GM21723 (cell line): ENCODE measurements at regions not wholly inside any gene's neighbourhood (a gene's known extent, or its start where the extent isn't known, plus 50 kb on each side); places are given as distances from the start of the nearest gene placed in this dataset.

Source experiments
- ATAC-seq: cut with Tn5 transposase; IDR thresholded peaks from one replicate; pipeline ENCODE4 v1.9.1; 2021; ENCODE audit warnings: mild to moderate bottlenecking, moderate library complexity; ENCODE audit not compliant: unreplicated experiment

DNA sequence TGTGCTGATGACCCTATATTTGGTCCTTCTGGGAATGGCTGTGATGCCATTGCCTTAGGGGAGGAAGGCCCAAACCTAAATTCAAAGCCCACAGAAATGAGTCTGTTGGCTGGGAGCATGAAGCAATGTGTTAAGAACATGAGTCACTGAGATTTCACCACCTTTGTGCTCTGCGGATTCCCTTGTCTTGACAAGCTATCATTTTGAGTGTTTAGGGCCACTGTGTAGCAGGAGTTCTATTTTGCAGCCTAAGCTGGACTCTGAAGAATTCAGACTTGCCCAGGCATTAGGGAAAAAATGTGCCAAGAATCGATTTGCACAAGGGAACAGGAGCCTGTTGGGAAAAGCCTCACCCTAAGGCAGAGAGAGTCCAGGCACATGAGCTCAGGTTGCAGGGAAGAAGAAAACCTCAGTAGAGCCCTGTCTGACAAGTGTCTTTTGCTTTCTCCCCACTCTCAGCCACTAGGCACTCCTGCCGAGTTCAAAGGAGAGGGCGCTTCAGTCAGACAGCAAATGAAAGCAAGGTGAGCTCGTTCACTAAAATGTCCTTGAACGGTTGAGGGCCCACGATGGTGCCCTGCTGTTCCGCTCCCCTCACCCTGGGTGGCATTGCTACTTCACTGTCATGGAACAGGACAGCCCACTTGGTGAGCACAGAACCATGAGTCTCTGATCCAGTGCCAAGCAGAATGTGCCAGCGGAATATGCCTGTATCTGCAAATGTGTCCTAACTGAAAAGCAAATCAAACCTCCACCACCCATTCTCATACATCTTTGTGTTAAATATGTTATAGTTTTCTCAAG is 93.6 kb downstream of the PRLHR start:
- ATAC-seq = no peak

DNA sequence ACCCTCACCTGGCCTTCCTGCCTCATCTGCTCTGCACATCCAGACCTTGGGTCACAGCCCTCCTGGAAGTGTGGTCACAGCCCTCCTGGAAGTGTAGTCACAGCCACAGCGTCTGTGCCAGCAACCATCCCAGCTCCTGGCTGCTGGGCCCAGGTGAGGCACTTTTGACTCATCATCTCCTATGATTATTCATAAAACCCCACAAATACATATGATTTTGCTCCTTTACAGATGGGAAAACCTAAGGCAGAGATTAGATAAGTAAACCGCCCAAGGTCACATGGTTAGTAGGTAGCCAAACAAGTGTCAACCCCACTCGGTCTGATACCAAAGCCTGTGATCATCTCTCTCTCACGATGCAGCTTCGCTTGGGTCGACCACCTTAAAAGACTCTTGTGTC is 94.3 kb downstream of the PRLHR start:
- ATAC-seq = no peak

DNA sequence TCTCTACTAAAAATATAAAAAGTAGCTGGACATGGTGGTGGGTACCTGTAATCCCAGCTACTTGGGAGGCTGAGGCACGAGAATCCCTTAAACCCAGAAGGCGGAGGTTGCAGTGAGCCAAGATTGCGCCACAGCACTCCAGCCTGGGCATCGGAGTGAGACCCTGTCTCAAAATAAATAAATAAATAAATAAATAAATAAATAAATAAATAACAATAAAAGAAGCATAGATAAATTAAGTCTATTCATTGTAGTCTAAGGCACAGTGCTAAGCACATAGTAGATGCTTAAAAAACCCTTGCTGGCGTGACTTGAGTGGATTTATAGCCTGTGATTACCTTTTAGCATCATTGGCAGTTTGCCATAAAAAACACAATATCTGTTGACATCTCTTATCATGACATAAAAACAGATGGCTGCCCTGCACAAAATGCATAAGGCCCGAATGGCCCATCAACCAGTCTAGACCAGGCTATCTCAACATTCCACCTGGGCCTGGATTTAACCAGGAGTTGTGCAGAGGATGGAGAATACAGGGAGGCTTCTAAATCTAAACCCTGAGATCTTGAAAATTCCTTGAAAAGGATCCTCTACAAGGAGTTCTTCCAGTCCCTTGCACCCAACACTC is 94.9 kb downstream of the PRLHR start:
- no peak for ATAC-seq

DNA sequence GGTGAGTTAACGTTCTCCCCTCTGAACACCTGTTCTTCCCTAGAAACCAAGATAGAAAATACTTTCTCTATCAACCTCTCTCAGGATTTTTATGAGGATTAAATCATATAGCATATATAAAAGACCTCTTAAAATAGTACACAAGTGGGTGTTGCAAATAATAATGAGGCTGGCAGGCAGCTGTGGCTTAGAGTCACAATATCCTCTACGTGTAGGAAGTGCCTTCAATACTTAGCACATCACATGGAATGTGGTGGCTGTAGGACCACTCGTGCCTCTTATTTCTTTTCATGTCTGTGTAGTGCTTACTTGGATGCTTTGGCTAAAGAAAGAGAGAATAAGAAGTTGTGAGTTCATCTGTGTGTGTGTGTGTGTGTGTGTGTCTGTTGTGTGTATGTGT is 96.3 kb downstream of the PRLHR start:
- ATAC-seq = no peak

DNA sequence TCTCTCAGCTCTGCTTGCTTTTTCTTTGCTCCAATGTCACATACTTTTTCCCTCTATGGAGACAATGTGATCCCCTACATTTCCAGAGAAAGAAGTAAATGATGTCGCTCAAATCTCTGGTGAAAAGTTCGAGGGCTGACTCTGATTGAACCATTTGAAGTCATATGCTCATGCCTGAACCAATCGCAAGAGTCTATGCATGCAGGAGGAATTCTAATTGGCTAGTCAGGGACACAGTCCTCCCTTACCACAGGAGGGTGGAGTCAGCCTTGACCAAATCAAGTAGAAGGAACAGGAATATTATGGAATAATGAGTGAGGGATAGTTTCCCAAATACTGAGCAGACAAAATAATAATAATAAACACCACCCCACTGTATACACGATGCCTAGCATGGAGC is 96.8 kb downstream of the PRLHR start:
- ATAC-seq = no peak

DNA sequence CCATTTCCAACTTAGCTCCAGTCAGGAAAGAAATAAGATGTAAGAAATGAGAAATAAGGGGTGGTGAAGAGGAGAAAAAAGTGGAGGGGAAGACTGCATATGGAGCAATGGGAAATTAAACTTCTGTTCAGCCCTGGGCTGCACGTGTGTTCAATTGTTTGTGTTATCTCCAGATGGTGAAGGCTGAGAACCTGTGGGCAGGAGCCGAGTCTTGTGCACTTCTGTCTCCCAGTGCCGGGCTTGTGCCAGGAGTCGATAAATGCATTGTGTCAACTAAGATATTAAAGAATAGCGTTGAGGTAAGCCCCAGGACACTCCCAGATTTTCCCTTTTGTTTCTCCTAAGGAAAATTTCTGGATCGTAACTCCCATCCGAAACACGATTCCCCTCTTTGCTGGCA is 98.2 kb downstream of the PRLHR start:
- no peak for ATAC-seq

DNA sequence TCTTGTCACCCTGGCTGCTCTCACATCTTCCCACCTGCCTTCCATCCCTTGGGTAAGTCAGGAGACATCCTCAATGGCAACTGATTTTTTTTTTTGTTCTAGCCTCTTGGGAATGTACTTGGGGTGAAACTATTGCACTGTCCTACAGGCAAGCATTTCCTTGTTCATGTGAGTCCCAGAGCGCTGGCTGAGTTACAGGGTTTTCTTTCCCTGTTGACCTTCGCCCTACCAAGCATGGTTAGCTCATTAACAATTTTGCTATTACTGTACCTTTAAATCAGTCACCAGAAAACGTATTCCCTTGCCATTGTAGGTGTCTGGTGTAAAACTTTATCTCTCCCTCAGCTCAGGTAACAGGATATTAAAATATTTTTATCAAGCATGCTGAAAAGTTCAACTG is 98.9 kb downstream of the PRLHR start:
- ATAC-seq = no peak

DNA sequence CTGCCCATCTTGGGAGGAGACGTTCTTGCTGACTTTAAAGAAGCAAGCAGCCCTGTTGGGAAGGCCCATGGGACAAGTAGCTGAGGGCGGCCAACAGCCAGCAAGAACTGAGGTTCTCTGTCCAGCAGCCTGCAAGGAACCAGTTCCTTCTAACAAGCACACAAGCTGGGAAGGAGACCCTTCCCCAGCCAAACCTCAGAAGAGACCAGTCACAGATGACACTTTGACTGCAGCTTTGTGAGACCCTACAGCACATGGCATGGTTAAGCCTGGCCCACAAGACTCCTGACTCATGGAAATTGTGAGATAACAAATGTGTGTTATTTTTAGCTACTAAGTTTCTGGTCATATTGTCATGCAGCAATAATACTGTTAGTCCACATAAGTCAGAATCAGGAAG is 99.9 kb downstream of the PRLHR start:
- ATAC-seq = no peak

DNA sequence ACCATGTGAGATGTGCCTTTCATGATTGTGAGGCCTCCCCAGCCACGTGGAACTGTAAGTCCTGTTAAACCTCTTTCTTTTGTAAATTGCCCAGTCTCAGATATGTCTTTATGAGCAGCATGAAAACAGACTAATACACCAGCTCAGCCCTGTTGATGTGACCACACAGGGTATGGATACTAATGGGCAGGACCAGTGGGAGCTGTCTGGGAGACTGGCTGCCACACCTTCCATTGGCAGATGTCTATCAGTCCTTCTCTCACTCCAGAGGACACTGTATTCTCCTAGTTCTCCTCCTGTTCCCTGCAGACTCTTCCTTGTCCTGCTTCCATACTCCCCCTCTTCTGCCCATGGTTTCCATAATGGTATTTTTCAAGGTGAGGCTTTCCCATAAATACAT is 104.4 kb downstream of the PRLHR start:
- ATAC-seq = no peak

DNA sequence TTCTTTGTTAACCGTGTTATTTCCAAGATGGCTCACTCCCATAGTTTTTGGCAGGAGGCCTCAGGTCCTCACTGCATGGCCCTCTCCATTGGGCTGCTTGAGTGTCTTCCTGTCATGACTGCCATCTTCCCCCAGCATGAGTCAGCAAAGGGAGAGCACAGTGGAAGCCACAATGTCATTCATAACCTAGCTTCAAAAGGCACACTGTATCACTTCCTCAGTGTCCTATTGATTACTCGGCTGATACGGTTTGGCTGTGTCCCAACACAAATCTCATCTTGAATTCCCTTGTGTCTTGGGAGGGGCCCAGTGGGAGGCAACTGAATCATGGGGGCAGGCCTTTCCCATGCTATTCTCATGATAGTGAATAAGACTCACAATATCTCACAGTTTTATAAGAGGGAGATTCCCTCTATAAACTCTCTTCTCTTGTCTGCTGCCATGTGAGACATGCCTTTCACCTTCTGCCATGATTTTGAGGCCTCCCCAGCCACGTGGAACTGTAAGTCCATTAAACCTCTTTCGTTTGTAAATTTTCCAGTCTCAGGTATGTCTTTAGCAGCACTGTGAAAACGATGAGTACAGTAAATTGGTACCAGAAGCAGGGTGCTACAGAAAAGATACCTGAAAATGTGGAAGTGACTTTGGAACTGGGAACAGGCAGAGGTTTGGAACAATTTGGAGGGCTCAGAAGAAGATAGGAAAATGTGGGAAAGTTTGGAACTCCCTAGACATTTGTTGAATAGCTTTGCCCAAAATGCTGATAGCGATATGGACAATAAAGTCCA is 106.5 kb downstream of the PRLHR start:
- ATAC-seq = no peak

DNA sequence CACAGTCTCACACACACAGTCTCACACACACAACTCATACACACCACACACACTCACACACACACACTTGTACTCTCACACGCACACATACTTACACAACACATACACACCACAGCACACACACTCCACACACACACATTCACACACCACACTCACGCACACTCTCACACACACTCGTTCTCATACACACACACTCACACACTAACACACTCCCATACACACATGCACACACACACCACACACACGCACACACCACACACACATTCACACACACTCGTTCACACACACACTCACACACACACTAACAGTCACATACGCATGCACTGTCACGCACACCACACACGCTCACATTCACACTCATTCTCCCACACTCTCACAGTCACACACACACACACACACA is 109.8 kb downstream of the PRLHR start:
- ATAC-seq = no peak

DNA sequence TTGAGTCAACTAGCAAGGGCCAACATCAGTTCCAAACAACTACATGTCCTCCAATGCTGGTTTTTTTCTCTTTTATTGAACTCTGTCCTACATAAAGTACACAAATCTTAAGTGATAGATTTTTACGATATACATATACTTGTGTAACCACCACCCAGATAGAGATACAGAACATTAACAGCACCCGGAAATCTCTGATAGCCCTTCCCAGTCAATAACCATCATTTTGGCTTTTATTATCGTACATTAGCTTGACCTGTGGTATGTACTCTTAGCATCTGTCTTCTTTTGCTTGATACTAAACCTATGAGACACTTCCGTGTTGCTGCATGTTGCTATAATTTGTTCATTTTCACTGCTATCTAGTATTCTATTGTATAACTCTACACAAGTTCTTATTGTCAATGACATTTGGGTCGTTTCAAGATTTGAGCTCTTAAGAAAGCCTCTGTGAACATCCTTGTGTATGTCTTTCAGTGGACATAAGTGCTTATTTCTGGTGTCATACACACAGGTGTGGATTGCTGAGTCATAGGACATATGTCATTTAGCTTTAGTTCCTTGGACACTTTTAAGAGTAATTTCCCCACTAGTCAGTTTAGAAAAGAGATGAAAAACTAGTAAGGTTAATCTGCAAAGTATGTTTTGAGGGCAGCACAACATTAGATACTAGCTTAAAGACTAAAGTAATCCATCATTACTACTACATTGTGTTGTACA is 111.1 kb downstream of the PRLHR start:
- ATAC-seq = no peak

DNA sequence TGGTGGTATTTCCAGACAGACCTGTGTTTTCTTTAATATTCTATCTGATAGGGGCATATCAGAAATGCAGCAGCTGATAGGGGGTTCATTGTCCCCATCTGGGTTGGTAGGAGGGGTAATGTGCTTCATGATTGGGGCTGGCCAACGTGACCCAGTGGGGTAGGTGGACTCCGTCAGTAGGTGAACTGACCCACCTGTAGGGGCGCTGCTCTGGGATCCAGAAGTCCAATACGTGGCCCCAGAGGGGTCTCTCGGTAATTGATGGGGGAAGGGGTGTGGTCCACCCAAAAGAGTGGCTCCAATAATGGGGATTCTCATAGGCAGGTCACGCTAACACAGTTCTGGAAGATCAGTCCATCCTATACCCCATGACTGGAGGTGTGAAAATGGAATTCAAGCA is 112.0 kb downstream of the PRLHR start:
- ATAC-seq = no peak

DNA sequence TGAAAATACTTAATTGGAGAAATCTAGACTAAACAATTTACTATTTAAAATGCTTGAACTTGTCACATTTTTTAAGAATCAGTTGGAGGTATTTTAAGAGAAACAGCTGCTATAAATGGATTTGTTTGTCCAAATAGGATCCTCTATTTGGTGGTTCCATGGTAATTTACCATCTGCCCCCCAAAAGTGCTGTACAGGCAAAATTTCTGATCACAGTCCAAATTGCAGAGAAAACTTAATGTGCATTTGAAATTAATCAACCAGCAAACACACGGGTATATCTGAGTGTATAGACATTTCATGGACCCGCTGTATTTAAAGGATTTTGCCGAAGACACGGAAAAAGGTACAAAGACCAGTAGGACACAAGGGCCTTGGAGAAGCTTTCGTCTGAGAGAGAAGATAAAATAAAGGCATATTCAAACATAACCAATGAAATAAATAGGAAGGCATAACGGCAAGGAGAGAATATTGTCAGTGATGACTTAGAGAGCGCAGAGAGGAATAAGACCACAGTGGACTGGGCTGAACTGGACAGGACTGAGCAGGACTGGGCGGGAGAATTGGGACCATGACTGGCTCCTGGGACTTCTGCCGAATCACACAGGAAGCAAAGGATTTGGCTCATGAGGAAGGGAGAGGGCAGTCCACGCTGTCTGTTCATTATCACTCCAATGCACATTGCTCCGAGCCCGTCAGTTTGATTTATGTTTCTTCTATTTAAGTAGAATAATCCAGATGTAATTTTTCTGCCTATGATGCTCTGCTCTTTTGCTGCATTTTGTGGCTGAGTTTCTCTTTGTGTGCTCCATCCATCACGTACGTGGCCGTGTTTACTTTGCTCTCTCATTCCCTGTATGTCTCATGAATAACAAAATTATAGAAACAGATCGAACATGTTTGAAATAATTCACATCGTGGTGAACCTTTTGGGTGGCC is 112.8 kb downstream of the PRLHR start:
- ATAC-seq = no peak

DNA sequence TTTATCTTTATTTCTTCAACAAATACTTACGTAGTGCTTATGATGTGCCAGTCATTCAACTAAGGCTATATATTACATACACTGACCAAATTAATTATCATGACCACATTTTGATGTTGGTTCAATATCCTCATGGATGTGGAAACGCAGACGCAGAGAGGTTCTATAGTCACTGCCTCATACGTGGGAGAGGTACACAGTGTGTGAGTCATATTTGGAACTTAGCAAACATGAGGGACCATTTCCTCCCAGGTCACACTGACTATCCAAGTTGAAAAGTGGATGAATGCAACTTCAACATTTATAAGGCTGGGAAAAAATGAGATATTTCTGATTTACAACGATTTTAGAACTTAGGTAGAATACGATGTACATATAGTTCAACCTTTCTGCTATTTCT is 113.6 kb downstream of the PRLHR start:
- ATAC-seq = no peak

DNA sequence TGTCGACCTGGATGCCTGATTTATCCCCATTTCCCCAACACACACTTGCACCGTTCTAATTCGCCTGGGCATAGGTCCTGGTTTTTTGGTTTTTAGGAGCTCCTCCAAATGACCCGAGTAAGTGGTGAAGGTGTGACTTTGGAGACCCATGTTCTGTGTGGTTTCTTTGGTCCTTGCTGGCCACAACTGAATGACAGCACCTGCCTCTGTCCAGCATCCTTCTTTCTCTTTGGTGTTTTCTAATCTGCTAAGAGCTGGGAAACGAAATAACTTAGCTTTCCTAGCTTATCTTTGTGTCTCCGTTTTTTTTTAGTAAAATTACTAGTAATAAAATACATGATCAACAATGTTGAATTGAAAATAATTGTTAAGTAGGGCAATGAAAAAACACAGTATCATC is 120.2 kb downstream of the PRLHR start:
- ATAC-seq = no peak

DNA sequence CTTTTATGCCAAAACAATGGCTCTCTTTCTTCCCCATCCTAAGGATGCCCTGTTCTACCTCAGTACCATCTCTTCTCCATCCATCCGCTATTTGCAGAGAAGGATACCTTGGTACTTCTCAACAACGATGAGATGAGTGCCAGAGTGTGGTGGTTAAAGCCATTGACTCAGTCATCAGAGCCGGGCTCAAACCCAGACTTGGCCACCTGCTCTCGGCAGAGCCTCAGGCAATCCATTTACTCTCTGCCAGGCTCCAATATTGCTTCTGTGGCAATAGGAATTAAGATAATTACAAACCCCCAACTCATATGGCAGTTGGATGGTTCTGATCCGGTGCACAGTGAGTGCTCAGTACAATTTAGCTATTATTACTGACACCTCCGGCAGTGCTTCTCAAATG is 121.3 kb downstream of the PRLHR start:
- no peak for ATAC-seq

DNA sequence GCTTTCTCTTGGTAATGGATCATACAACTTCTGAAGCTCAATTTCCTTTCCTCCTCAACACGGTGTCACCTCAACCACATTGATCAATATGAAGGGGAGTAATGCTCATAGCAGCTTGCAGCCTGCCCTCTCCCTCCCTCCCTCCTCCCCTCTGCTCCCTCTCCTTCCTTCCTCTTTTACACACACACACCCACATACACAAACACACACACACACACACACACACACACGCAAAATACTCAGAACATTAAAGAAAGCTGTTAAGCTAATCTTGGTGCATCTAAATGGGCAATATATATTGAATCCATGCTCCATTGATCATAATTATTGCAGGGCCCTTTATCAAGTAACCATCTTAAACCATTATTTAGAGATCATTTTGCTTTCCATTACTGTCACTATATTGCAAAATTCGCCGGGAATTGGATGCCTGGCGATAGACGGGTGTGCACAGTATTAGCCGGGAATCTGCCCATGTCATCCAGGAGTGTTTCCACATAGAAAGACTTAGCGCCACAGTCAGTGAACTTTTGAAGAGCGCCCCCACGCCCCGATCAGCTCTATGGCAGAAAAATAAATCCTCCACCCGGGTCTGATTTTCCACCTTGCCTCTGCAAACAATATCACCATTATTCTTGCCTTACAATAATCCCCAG is 122.0 kb downstream of the PRLHR start:
- no peak for ATAC-seq

DNA sequence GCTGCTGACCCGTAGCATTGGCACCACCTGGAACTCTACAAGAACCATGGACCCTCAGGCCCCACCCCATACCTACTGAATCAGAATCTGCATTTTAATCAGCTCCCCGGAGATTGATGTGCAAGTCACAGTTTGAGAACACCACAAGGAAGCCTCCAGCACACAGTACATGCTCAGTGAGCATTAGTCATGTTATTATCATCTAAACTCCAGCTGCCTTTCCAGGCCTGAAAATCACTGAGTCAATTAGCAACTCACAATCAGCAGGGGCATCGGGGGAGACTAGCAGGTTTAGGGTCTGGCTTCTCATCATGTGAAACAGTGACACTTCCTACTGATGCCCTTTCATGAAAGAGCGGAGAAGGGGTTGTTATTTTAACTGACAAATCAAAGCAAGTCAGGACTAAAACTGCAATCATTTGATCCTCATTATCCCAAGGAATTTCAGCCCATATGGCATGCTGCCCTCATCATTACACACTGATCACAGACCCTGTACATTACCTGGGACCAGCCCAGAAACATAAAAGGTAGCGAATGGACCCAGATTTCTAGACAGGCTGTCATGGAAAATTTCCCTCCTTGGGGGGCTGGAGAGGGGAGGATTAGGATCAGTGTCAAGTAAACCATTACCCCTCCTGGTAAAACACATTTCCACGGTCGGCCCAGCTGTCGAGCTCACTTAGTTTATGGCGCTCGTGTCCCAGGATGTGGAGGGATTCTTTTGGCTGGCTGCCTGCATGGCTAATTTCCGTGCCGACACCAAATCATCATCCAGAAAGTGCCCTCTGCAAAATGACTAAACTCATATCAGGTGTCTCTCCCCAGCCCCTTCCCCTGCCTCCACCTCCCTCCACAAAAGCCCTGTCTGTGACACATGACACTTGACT is 122.8 kb downstream of the PRLHR start:
- no peak for ATAC-seq
